D341Med (cell line): ENCODE measurements at regions not wholly inside any gene's neighbourhood (a gene's known extent, or its start where the extent isn't known, plus 50 kb on each side); places are given as distances from the start of the nearest gene placed in this dataset.

Experiments used
- DNase-seq: peaks from one replicate; pipeline ENCODE4 v3.0.0; 2012; ENCODE audit warnings: low spot score

DNA sequence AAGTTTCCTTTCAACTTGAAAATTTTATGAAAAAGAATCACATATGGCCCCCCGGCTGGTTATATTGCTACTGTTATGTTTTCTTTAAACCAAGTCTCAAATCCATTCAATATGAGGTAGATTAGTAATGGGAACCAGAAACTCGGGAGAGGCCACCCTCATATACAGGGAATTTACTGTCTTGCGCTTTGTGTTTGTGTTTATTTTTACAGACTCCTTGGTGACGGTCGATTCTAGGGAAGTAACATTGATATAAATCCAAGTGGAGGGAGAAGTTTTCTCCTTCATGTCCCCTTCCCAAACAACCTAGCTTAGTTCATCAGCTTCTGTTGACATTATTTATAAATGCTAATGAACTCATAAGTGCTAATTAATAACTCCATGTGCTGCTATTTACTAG is 163.5 kb upstream of the LMO4 start:
- no peak for DNase-seq

DNA sequence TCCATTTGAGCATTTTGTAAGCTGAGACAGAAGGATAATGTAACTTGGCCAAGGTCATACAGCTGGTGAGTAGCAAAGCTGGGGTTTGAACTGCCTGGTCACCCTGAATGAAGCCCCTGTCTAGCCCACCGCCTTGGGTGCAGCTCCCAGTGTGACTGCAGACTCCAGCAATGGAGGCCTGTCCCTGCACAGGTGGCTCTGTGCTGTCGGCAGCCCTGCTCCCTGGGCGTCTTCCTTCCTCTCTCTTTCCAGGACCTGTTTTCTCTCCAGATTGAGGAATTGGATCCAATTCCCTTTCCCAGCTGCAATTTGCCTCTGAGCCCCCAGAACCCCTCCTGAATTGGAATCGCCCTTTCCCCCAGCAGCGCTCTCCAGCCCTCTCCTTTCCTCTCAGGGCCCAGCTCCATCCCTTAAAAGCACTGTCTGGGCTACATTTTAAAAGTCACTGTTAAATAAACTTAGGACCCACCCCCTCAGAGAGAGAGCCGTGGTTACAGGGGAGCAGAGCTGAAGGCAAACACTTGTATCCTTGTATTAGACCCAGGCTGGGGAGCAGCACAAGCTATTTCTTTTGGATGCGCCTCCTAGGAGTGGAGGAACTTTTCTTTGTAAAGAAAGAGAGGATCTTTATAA is 161.4 kb upstream of the LMO4 start:
- DNase-seq, result no peak

DNA sequence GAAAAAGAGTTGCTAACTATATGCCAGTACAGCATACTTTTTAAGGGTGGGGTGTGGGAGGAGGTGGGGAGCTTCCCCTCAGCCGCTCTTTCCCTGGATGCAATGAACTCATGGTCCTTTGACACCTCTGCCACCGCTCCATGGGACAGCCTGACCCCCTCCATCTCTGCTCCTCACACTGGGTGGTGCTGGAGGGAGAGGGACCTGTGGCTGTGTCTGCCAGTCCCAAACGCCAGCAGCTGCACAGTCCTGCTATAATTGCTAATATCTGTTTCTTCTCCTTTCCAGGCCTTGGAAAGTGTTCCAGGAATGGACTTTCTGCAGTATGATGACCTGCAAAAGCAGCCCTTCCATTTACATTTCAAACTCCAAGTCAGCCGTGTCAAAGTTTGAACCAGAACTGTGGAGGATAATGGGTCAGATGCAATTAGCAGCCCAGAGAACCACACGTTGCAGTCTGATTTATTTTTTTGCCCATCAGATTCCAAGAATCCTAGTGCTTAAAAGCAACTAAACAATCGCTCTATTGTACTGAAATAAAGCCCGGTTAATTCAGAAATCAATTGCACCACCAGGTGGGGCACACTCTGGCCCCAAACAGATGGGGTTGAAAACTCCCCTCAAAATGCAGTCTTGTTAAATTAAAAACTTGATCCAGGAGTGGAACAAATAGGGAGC is 160.7 kb upstream of the LMO4 start:
- DNase-seq, result no peak

DNA sequence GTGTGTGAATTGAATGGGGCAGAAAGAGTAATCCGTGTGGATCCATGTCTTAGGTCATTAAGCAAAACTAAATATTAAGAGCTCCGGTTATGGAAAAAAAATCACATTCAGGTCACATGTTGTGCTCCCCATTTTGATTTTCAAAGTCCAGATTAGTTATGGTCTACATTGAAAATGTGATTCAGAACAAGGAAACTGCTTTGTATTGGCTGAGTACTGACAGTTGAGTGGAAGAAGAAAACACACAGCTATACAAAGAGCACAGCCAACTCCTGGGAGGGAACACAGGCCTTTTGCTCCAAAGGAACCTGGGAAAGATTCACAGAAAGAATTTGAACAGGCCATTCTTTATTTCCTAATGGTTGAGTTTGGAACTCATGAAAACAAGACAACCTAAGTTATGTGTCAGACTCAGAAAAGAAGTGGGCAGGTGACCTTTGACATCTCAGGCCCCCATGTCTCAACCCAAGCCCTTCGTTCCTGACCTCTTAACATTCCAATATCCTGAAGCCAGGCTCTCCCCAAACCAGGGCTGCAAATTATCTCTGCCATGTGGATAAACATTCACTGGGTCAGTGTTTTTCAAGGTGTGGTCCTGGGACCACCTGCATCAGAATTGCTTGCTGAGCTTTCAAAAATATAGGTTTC is 159.3 kb upstream of the LMO4 start:
- no peak for DNase-seq

DNA sequence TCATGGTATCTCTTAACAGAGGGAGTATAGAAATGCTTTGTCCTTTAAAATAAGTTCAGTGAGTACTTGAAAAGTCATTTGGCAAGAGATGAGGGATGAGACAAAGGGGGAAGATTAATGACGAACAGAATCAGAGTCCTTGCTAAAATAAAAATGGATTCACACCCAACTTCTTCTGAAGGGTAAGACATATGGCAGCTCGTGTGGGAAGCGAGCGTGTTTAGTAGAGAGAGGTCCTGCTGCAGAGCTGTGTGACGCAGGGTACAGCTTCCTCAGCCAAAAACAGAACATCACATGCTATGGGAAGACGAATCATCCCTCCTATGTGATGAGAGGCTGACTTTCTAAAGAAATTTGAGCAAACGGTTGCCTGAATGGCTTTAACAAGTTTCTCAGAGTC is 158.5 kb upstream of the LMO4 start:
- DNase-seq, result no peak

DNA sequence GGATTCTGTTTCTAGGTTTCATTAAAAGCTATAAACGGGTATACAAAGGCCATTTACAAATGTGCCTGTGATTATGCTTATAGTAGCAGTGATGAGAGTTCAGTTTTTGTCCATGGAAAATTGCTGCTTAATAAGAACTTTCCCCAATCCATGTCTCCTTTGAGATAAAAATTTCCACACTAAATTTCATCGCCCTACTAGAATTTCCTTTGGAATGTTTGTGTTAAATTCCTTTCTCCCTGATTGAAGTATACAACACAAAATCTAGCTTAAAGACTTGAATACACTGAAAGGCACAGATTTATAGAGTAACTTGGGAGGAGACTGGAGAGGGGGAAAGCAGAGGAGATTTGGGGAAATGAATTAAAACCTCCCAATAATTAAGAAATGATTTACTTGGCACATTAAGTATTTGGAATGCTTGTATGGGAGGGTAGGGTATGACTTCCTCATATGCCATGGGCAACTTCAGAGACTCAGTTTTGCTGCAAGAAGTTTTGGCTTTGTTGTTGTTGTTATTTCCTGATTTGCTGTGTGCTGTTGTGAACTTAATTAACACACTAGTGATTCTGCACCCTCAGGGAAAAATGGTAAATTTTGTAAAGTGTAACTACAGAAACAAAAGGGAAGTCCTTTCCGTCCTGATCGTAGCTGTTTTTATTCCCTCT is 157.6 kb upstream of the LMO4 start:
- no peak for DNase-seq

DNA sequence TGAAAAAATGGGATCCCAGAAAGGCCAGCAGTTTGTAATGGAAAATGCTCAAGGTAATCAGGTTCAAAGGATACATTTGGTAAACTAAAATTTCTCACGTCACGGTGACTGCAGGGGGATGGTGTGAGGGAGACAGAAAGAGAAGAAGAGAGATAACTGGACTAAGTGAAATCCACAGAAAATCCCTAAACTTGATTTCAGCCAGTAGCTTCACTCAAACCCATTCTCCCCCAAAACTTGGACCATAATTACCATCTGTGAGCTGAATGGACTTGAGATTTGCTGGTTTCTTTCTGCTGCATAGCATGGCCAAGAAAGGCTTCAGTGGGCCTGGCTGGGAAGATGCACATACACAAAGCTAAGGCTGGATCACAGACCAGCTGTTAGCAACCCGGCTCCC is 155.4 kb upstream of the LMO4 start:
- no peak for DNase-seq

DNA sequence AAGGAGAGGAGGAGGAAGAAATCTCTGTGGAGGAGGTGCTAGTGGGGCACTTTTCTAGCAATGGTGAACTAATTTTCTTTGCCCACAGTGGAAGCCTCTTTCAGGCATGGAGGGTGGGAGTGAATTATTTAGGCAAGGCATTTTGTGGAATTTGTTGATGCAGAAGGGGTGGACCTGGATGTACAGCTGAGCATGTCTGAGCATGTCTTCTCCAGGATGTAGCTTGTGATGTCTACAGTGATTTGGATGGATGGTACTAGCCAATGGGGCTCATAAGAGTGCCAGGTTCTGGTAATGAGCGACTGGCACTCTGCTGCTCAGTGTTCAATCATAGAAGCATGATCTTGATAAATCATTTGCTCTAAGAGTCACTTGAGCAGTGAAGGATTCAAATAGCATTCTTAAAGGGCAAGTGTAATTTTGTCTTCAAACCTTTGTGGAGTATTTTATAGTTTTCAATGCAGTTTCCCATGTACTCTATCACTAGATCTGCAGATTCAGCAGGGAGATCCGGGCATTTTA is 153.9 kb upstream of the LMO4 start:
- DNase-seq, result no peak

DNA sequence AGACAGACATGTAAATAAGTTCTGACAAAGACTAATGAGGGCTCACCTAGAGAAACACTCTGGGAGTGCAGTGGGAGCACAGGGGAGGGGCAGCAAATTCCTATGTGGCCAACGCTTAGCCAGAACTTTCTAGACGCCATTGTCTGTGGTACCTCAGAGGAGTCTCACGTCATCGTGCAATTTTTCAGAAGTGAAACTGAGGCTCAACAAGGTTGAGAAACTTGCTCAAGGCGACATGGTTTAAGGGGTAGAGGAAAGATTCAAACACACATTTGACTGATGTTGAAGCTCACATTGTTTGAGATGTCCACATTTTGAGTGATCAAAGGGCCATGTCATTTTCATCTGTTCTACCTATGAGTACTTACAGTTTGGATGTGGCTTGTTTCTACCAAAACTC is 152.6 kb upstream of the LMO4 start:
- no peak for DNase-seq

DNA sequence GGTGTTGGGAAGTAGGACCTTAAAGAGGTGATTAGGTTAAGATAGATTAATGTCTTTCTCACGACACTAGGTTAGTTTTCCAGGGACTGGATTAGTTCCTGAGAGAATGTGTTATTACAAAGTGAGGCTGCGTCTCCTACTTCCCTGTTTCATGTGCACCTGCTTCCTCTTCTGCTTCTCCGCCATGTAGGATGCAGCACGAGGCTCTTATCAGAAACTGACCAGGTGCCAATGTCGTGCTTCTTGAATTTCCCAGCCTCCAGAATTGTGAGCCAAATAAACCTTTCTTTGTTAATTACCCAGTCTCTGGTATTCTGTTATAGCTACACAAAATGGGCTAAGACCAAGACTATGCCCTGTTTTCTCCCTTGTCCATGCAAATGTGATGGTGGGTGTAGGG is 152.2 kb upstream of the LMO4 start:
- no peak for DNase-seq

DNA sequence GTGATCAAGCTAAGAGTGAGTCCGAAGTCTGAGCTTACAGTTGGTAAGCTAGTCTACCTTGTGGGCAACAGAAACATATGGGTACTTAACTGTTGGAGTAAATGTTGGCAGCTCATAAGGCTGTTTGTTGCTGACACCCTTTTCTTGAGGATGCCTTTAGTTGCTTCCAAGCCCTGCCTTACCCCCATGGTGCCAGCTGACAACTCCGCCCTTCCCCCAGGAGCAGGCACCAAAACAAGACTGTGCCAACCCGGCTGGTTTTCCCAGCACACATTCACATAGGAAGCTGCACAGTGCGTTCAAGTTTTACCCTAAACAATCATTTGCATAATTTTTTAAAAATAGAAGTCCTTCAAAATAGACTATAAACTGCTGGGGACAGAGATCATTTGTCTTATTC is 150.2 kb upstream of the LMO4 start:
- no peak for DNase-seq

DNA sequence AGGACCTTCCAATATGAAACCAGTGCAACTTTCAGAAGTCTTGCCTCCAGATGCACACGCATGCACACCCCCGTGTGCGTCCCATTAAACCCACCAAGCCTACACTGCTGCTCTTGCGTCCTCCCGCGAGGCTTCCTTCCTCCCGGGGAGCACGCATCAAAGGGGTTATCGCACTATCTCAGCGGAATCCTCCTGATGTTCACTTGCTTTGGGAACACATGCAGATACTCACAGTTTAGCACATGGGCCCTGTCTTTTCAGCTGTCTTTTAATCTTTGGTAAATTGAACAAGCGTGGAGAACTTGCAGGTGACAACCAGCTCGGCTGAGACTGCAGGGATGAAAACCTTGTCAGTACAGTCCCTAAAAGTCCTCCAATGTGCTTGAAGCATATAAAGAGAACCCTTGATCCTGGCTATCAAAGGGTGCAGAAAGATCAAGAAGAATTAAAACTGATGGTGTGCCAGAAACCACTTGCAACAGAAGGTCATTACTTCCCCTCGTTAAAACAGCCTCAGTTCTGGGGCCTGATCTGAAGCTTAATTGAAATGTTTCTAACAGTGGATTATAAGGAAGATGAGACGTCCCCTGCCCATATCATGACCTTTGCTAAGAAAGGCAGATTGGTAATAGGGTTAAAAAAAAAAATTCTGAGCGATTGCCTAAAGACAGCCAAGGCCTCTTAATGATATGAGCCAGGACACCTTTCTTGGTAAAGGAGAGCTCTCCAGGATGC is 149.4 kb upstream of the LMO4 start:
- DNase-seq, result no peak

DNA sequence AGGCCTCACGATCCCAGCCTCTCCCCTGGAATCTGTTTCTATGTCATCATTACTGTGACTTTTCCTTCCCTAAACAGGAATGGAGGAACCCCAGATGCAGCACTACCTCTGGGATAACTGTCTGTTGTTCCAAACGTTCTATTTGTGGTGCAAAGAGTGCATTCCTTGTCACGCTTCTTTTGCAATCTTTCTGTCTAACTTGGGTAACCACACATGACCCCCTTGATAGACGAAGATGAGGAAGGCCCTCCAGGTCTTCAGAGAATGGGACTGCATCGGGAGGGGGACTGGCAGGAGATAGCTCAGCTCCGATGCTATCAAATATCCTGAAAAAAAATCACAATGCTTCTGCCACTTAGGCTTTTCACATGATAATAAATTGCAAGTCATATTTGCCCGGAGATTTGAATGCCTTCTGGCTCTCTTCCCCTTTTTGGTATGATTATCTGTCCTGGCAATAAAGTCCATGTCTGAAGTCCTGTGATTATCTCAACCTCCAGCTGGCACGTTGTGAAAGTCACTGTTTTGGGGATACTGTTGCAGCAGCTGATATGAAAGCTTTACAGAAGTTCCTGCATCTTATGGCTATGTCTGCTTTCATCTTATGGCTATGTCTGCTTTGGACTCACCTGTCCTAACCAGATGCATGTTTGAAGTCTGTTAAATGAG is 148.7 kb upstream of the LMO4 start:
- DNase-seq, result no peak

DNA sequence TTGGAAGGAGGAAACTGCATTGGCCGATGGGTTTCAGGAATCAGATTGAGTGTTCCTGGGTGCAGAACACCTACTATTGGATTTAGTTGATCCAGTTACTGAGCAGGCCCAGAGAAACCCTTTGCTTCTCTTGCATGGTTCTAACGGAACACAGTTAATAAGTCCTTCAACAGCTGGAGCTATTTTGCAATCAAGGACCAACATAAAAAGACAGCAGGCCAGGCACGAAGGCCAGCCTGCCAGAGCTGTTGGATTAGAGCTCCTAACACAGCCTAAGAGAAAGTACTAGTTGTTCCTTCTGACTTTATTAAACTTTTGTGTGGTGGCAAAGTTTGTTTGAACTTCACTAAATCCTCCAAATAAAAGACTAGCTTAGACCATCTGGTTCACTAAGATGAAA is 148.0 kb upstream of the LMO4 start:
- no peak for DNase-seq

DNA sequence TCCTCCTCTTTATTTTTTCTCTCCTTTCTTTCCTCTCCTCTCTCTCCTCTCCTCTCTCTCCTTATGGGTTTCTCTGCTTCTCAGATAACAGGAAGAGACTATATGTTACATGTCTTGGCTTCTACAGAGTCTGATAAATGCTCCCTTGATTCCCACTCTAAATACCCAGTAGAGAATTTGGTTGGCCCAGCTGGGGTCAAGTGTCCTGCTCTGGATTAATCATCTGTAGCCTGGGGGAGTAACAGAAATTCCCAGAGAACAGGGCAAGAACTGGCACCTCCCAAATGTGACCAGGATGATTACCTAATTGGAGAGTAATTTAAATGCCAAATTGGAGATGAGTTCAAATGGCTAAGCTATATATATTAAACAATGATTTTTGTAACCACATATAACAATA is 146.1 kb upstream of the LMO4 start:
- DNase-seq, result no peak

DNA sequence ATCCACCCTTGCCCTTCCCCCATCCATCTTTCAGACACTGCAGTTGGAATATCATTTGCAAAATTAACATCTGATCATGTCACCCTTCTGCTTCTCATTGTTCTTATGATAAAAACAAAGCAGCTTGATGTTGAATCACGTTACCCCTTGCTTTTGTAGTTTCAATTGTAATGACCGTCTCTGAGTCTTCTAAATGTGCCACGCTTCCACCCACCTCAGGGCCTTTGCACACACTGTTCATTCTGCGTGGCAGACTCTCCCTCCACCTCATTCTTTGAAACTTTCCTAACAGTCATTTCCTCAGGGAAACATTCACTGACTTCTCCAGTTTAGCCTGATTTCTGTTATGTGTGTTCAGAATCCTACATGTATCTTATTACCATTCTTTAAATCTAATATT is 143.6 kb upstream of the LMO4 start:
- DNase-seq, result no peak

DNA sequence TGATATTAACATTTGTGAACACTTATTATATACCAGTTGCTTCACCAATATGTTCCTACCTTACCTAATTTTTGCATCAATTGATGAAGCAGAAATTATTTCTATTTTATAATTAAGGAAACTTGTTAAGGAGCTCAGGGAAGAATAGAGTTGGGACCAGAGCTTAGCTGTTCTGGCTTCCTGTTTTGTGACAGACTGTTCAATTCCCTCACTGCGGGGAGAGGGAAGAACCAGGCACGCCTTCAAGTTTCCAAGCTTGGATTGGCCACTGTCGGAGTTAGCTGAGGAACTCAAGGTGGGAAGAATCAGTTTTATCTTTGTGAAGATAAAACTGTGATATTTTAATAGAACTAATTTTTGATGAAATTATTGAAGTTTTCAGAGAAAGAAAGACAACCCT is 142.3 kb upstream of the LMO4 start:
- no peak for DNase-seq

DNA sequence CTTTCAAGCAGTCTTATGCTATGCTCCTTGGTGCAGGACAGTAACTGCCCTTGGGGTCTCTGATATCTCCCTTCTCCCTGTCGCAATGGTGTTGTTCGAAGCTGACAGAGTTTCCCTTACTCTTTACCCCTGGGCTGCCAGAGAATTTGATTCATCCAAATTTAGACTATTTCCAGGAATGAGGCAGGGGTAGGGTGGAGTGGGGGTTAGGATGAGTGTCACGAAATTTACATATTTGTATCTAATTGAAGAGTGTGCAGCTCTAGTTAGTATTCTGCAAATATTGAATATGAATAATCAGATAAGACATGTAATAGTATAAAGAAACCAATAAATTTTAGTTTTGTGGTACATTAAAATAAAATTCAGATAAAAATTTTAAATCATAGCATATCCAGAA is 140.0 kb upstream of the LMO4 start:
- DNase-seq, result no peak

DNA sequence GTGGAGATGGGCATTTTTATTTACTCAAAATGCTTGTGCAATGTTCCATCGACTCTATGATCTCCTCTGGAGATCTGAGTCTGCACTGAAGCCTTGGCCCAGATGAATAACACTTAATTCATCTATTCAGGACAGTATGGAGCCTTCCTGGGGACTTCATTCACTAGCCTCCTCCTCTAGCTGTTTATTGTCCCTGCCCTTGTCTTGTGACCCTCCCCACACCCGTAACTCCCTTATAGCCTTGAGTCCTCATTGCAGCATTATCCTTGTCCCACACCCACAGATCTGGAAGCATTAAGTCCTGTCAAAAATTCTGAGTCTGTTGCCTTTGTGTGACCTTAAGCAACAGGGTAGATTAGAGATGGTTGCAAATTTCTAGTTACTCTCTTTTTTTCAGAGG is 138.3 kb upstream of the LMO4 start:
- DNase-seq, result no peak

DNA sequence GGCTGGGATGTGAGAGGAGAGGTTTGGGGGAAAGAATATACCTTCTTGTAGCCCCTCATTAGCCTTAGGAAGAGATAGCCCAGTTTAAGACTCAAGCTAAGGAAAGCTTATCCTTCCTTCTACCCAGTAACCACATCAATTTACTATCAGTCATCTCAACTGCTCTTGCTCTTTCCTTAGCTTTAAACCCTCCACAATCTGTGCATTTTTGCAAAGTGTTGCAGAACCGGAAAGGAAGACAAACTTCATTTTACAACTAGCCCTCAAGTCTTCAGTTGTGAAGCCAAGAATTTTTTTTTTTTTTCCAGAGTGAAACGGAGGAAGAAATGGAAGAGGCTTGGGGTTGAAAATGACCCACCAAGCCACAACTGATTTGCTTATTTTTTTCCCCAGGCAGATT is 137.0 kb upstream of the LMO4 start:
- no peak for DNase-seq

DNA sequence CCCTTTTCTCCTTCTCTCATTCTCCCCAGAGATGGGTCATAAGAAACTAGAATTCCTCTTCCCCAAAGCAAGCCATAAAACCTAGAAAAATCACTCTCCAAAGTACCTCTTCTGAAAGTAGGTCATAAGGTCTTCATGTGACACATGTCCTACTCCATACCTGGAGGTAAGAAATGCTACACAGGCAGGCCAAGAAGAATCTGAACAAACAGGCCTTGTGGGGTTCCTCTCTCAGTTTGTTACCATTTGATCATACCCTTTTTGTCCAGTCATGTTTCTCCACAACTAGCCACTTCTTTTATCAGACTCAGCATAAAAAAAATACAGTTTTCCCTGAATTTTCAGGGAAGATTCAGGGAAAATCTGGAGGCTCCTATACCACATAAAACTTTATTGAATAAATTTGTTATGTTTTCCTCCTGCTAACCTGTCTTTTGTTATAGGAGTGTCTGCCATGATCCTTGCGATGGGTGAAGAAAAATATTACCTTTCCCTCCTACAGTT is 134.4 kb upstream of the LMO4 start:
- no peak for DNase-seq

DNA sequence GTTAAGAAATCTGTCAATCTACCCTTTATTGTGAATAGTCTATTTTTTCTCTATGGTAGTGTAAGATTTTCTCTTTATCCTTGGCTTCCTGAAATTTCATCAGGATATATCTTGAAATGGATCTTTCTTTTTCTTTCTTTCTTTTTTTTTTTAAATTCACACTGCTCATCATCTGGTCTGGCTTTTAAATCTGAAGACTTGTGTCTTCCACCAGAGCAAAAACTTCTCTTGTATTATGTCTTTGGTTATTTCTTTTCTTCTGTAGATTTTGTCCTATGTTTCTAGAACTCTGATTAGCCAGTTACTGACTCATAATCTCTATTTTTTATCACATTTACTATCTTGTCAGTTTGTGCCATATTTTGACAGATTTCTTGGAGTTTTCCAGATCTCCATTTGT is 133.8 kb upstream of the LMO4 start:
- DNase-seq, result no peak
